HL-60 (cell line): ENCODE measurements at regions not wholly inside any gene's neighbourhood (a gene's known extent, or its start where the extent isn't known, plus 50 kb on each side); places are given as distances from the start of the nearest gene placed in this dataset.

Source experiments
- CTCF ChIP-seq: IDR thresholded peaks from one replicate; pipeline ENCODE4 v1.5.1; 2011; ENCODE audit warnings: low read length, control low read depth, inconsistent platforms; ENCODE audit not compliant: insufficient read depth
- GABPA ChIP-seq: IDR thresholded peaks from 2 replicates; pipeline ENCODE4 v1.6.1; 2012; ENCODE audit warnings: low read depth

- TF ChIP-seq CTCF (no peak), GABPA (no peak)
Observed at GRCh38 chr11:109851780-109852390, 241.3 kb upstream of the ZC3H12C start.
